Endothelial cell of umbilical vein (primary cell): ENCODE measurements at regions not wholly inside any gene's neighbourhood (a gene's known extent, or its start where the extent isn't known, plus 50 kb on each side); places are given as distances from the start of the nearest gene placed in this dataset.

Source experiments
- BruUV-seq: library from RNA; stranded (reverse); fragments of 400-500 nt; replicated peaks from 2 replicates; lab custom pipeline; 2021; lab: Mats Ljungman, UMichigan
- CTCF ChIA-PET: fragments of 300-600, 350-600 bp; sonication (Branson Sonifier 250); formaldehyde crosslinking; loops from one replicate; lab custom pipeline; 2021; ENCODE audit warnings: antibody characterized with exemption, inconsistent platforms; lab: Charles Lee
- POLR2A ChIA-PET: fragments of 300-600, 350-600 bp; sonication (Branson Sonifier 250); formaldehyde crosslinking; loops from one replicate; lab custom pipeline; 2021; ENCODE audit warnings: antibody characterized with exemption, inconsistent platforms; lab: Charles Lee
- DNase-seq: peaks from one replicate; pipeline ENCODE4 v3.0.0-alpha.2; 2011; ENCODE audit warnings: low read depth, low spot score
- FAIRE-seq: peaks from 2 replicates; lab custom pipeline; 2011; peaks lifted over from hg19 to GRCh38; lab: Jason Lieb, UNC
- H2AFZ ChIP-seq: 2 replicates; pipeline ENCODE4 v1.6.0; 2012; ENCODE audit warnings: low read depth, low read length, control low read depth, inconsistent platforms
- H3K27ac ChIP-seq: 2 replicates; pipeline ENCODE4 v1.5.1; 2011; ENCODE audit warnings: low read depth, mild to moderate bottlenecking, control low read depth, low read length, moderate library complexity; ENCODE audit not compliant: insufficient read depth
- H3K27me3 ChIP-seq, 2 experiments: 2 replicates each; pipeline versions ENCODE4 v1.6.0 to v1.6.1; 2011; ENCODE audit warnings: low read length in 2 of 2, mixed read lengths in 1 of 2; ENCODE audit not compliant: control insufficient read depth in 2 of 2, insufficient read depth in 2 of 2
- H3K36me3 ChIP-seq, 2 experiments: 2 replicates in 1 of 2; 3 replicates in 1 of 2; pipeline ENCODE4 v1.5.1; 2011; ENCODE audit warnings: low read length in 2 of 2, mild to moderate bottlenecking in 1 of 2, moderate library complexity in 1 of 2; ENCODE audit not compliant: control insufficient read depth in 2 of 2, insufficient read depth in 2 of 2; ENCODE audit errors: extremely low read depth in 1 of 2
- H3K4me1 ChIP-seq: 3 replicates; pipeline ENCODE4 v1.5.1; 2011; ENCODE audit warnings: mild to moderate bottlenecking, low read length; ENCODE audit not compliant: control insufficient read depth, insufficient read depth; ENCODE audit errors: extremely low read depth
- H3K4me2 ChIP-seq: 2 replicates; pipeline ENCODE4 v1.6.1; 2011; ENCODE audit warnings: low read length, control low read depth, mixed read lengths; ENCODE audit not compliant: insufficient read depth
- H3K4me3 ChIP-seq, 3 experiments: fragments of 200-600 bp in 1 of 3; sonication (generic), shearing (Covaris generic) in 1 of 3; replicated peaks in 1 of 3; 2 replicates each; pipeline ENCODE4 v1.5.1; 2011 to 2016; ENCODE audit warnings: control low read depth in 3 of 3, low read length in 3 of 3, mild to moderate bottlenecking in 2 of 3, inconsistent platforms in 1 of 3, low read depth in 1 of 3, moderate library complexity in 1 of 3; ENCODE audit not compliant: insufficient read depth in 1 of 3
- H3K79me2 ChIP-seq: 2 replicates; pipeline ENCODE4 v1.6.0; 2012; ENCODE audit warnings: low read length, inconsistent platforms; ENCODE audit not compliant: control insufficient read depth, insufficient read depth
- H3K9ac ChIP-seq: replicated peaks from 2 replicates; pipeline ENCODE3; 2011; ENCODE audit warnings: low read length, control low read depth; ENCODE audit not compliant: insufficient read depth; ENCODE audit errors: extremely low read depth
- H3K9me1 ChIP-seq: replicated peaks from 3 replicates; pipeline ENCODE4 v1.6.0; 2011; ENCODE audit warnings: mild to moderate bottlenecking, low read length; ENCODE audit not compliant: control insufficient read depth, insufficient read depth; ENCODE audit errors: extremely low read depth
- H3K9me3 ChIP-seq: replicated peaks from 2 replicates; pipeline ENCODE4 v1.5.1; 2012; ENCODE audit warnings: low read length, inconsistent platforms; ENCODE audit not compliant: control insufficient read depth, insufficient read depth
- H4K20me1 ChIP-seq: replicated peaks from 2 replicates; pipeline ENCODE3; 2011; ENCODE audit warnings: mild to moderate bottlenecking, low read length; ENCODE audit not compliant: control insufficient read depth, insufficient read depth; ENCODE audit errors: extremely low read depth
- EZH2 ChIP-seq: IDR thresholded peaks from 2 replicates; pipeline ENCODE4 v1.6.1; 2012; ENCODE audit warnings: borderline replicate concordance, low read depth, mild to moderate bottlenecking, moderate library complexity, low read length, inconsistent platforms; ENCODE audit not compliant: severe bottlenecking
- GATA2 ChIP-seq: IDR thresholded peaks from 2 replicates; pipeline ENCODE4 v1.7.0; 2011; ENCODE audit warnings: low read depth, mild to moderate bottlenecking, moderate library complexity, mixed read lengths, low read length; ENCODE audit not compliant: insufficient read length, insufficient read depth
- JUN ChIP-seq: IDR thresholded peaks from 2 replicates; pipeline ENCODE4 v1.6.1; 2011; ENCODE audit warnings: borderline replicate concordance, low read depth; ENCODE audit not compliant: insufficient read length, insufficient read depth
- MAX ChIP-seq: IDR thresholded peaks from 2 replicates; pipeline ENCODE4 v1.6.1; 2011; ENCODE audit not compliant: insufficient read depth, insufficient read length
- POLR2A ChIP-seq: IDR thresholded peaks from 2 replicates; pipeline ENCODE4 v1.6.1; 2012; ENCODE audit warnings: low read depth, mild to moderate bottlenecking, control low read depth, low read length
- POLR2AphosphoS5 ChIP-seq: IDR thresholded peaks from 2 replicates; pipeline ENCODE4 v1.6.1; 2012; ENCODE audit warnings: low read depth, mild to moderate bottlenecking, control low read depth, low read length, moderate library complexity; ENCODE audit not compliant: insufficient read depth
- dilution Hi-C: fragments of 300-500 bp; cut with MboI; formaldehyde crosslinking; loops from one replicate; pipeline ENCODE4 v1.15.0; 2019; ENCODE audit warnings: low sequenced_read_pairs; ENCODE audit not compliant: extremely low pct_ligation_motif_present
- intact Hi-C: fragments of 100-400 bp; cut with micrococcal nuclease; formaldehyde crosslinking; loops from one replicate; pipeline ENCODE4 v1.10.0; 2022
- TF ChIP-seq, protein P1 (sequence below), 2 donors: IDR thresholded peaks; 1 replicate in 1 of 2; 2 replicates in 1 of 2; pipeline ENCODE4 v1.5.1; 2011; ENCODE audit warnings: low read length in 2 of 2, mild to moderate bottlenecking in 2 of 2, moderate library complexity in 2 of 2, control low read depth in 1 of 2, inconsistent platforms in 1 of 2, low read depth in 1 of 2; ENCODE audit not compliant: insufficient read depth in 1 of 2; ENCODE audit errors: extremely low read depth in 1 of 2

DNA sequence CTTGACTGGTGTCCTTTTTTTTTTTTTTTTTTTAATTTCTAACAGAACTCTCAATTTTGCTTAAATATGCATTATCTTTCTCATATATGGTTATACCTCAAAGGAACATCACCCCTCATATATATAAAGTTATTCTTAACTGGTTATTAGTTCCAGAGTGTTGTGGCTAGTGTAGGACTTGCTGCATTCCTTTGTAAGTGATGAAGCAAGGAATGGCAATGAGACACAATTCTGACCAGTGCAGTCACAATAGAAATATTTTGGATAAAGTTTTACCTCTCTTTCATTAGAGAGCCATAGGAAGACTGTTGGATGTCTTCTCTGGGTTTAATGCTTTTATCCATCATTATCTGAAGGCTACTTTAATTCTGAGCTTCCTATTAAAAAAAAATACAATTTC, 75.5 kb upstream of the CBLB start:
- TF ChIP-seq POLR2A, result no peak
- TF ChIP-seq EZH2, result no peak
- no peak for TF ChIP-seq MAX
- no peak for TF ChIP-seq POLR2AphosphoS5
- TF ChIP-seq GATA2, result no peak
- TF ChIP-seq, protein P1, sequence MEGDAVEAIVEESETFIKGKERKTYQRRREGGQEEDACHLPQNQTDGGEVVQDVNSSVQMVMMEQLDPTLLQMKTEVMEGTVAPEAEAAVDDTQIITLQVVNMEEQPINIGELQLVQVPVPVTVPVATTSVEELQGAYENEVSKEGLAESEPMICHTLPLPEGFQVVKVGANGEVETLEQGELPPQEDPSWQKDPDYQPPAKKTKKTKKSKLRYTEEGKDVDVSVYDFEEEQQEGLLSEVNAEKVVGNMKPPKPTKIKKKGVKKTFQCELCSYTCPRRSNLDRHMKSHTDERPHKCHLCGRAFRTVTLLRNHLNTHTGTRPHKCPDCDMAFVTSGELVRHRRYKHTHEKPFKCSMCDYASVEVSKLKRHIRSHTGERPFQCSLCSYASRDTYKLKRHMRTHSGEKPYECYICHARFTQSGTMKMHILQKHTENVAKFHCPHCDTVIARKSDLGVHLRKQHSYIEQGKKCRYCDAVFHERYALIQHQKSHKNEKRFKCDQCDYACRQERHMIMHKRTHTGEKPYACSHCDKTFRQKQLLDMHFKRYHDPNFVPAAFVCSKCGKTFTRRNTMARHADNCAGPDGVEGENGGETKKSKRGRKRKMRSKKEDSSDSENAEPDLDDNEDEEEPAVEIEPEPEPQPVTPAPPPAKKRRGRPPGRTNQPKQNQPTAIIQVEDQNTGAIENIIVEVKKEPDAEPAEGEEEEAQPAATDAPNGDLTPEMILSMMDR (IDR thresholded peaks at IDR 0.05; ENCODE audit: extremely low read depth in 1 of 2, insufficient read depth in 1 of 2, low read depth in 1 of 2, low read length in 2 of 2), result no peak
- no peak for TF ChIP-seq JUN
- POLR2A ChIA-PET, result no interaction called here
- Histone ChIP-seq H2AFZ (no peak overlapping the region), H3K27ac (no peak overlapping the region), H3K9me3 (no peaks in the 10 kb centered on the region), H3K4me1 (no peaks in the 10 kb centered on the region), H3K9ac (no peak overlapping the region), H3K36me3 (no peaks in the 10 kb centered on the region), H3K27me3 (no peaks in the 10 kb centered on the region), H3K4me3 (no peak overlapping the region), H4K20me1 (no peaks in the 10 kb centered on the region), H3K79me2 (no peaks in the 10 kb centered on the region), H3K9me1 (no peaks in the 10 kb centered on the region), H3K4me2 (no peak overlapping the region)
- dilution Hi-C loops, result no loop called here
- FAIRE-seq, result no peak
- intact Hi-C loops, result no loop called here
- DNase-seq, result no peak
- no TSS peak for BruUV-seq
- CTCF ChIA-PET, result no interaction called here
